ENCODE measurements at regions not wholly inside any gene's neighbourhood (a gene's known extent, or its start where the extent isn't known, plus 50 kb on each side); places are given as distances from the start of the nearest gene placed in this dataset.
A peak's percentile ranks its signal among the peaks of the same experiment; 100 is the strongest.
"Not testable (repeated sequence)": the region's sequence is repeated elsewhere in the genome, so short reads cannot be mapped to it uniquely, and the experiment has no call there.

GRCh38 chr4:57193209-57193810 lies 83.1 kb upstream of the IGFBP7 start:
- in situ Hi-C loops (cut with HindIII; ENCODE audit: low sequenced_read_pairs) = no loop called here
- no peak for DNase-seq (ENCODE audit: low read depth)
- TF ChIP-seq CTCF (IDR thresholded peaks at IDR 0.05; ENCODE audit: low read depth, low read length, missing control alignments) = no peak
- H3K4me3 ChIP-seq (ENCODE audit: low read depth, low read length) = no peak overlapping the region

- TF ChIP-seq CTCF (IDR thresholded peaks at IDR 0.05; ENCODE audit: low read depth, low read length, missing control alignments) = no peak
- in situ Hi-C loops (cut with HindIII; ENCODE audit: low sequenced_read_pairs) = no loop called here
- no peak overlapping the region for H3K4me3 ChIP-seq (ENCODE audit: low read depth, low read length)
- DNase-seq (ENCODE audit: low read depth) = peak; percentile 28
Observed at GRCh38 chr4:57191523-57192034, 81.4 kb upstream of the IGFBP7 start.

- TF ChIP-seq CTCF (IDR thresholded peaks at IDR 0.05; ENCODE audit: low read depth, low read length, missing control alignments) = peak; percentile 54
- no peak overlapping the region for H3K4me3 ChIP-seq (ENCODE audit: low read depth, low read length)
- in situ Hi-C loops (cut with HindIII; ENCODE audit: low sequenced_read_pairs) = no loop called here
- DNase-seq (ENCODE audit: low read depth) = no peak
Observed at GRCh38 chr4:57190601-57191481, 80.7 kb upstream of the IGFBP7 start.

- in situ Hi-C loops (cut with HindIII; ENCODE audit: low sequenced_read_pairs) = no loop called here
- TF ChIP-seq CTCF (IDR thresholded peaks at IDR 0.05; ENCODE audit: low read depth, low read length, missing control alignments) = no peak
- DNase-seq (ENCODE audit: low read depth) = no peak
- no peak overlapping the region for H3K4me3 ChIP-seq (ENCODE audit: low read depth, low read length)
Observed at GRCh38 chr4:57187246-57187645, 77.1 kb upstream of the IGFBP7 start.

GRCh38 chr4:57184378-57185029 lies 74.3 kb upstream of the IGFBP7 start:
- no peak for TF ChIP-seq CTCF (IDR thresholded peaks at IDR 0.05; ENCODE audit: low read depth, low read length, missing control alignments)
- DNase-seq (ENCODE audit: low read depth) = no peak
- no peak overlapping the region for H3K4me3 ChIP-seq (ENCODE audit: low read depth, low read length)
- in situ Hi-C loops (cut with HindIII; ENCODE audit: low sequenced_read_pairs) = no loop called here

GRCh38 chr4:57182132-57182874 lies 72.1 kb upstream of the IGFBP7 start:
- in situ Hi-C loops (cut with HindIII; ENCODE audit: low sequenced_read_pairs) = no loop called here
- TF ChIP-seq CTCF (IDR thresholded peaks at IDR 0.05; ENCODE audit: low read depth, low read length, missing control alignments) = no peak
- no peak for DNase-seq (ENCODE audit: low read depth)
- no peak overlapping the region for H3K4me3 ChIP-seq (ENCODE audit: low read depth, low read length)

GRCh38 chr4:57173136-57173535 lies 63.0 kb upstream of the IGFBP7 start:
- H3K4me3 ChIP-seq (ENCODE audit: low read depth, low read length); in situ Hi-C loops (cut with HindIII; ENCODE audit: low sequenced_read_pairs); DNase-seq (ENCODE audit: low read depth): not testable (repeated sequence)
